Spleen (tissue), 7 donors: ENCODE measurements at regions not wholly inside any gene's neighbourhood (a gene's known extent, or its start where the extent isn't known, plus 50 kb on each side); places are given as distances from the start of the nearest gene placed in this dataset.

Experiments
- POLR2A ChIP-seq, 3 donors: fragments of 450-650 bp; IDR thresholded peaks; one replicate each; pipeline ENCODE4 v1.5.1; 2017; ENCODE audit warnings: antibody characterized with exemption in 3 of 3, mild to moderate bottlenecking in 1 of 3
- TF ChIP-seq, protein P1 (sequence below), 11 experiments: fragments of 200-600 bp in 7 of 11; fragments of 450-650 bp in 4 of 11; sonication (generic) in 4 of 11; IDR thresholded peaks in 8 of 11; conservative IDR thresholded peaks in 3 of 11; 1 replicate in 7 of 11; 2 replicates in 4 of 11; pipeline versions ENCODE4 v1.4.0 to v1.8.0; 2016 to 2021; ENCODE audit warnings: antibody characterized with exemption in 11 of 11, inconsistent platforms in 4 of 11, mild to moderate bottlenecking in 1 of 11
- donor health status: DM: no; HTN: no; CAD: no; lungs with moderate emphysema.
- donor health status: DM: no; HTN: no; CAD: no.
- donor health status: DM: no; HTN: no; CAD: no.

DNA sequence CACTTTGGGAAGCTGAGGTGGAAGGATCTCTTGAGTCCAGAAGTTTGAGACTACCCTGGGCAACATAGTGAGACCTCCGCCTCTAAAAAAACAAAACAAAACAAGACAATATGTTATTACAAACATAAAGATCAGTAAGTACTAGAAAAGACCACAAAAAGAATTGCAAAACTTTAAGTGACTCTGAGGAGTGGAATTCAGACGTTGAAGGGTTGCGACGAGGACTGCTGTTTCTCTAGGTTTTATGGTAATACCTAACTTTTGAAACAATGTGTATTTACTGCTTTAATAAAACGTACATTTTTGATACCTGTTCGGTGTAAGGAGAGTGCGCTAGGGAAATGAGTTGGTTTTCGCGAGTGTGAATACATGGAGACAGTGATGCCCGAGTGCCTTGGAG lies 250.4 kb downstream of the GATA3 start:
- no peak for TF ChIP-seq POLR2A (IDR thresholded peaks at IDR 0.05)
- TF ChIP-seq, protein P1, sequence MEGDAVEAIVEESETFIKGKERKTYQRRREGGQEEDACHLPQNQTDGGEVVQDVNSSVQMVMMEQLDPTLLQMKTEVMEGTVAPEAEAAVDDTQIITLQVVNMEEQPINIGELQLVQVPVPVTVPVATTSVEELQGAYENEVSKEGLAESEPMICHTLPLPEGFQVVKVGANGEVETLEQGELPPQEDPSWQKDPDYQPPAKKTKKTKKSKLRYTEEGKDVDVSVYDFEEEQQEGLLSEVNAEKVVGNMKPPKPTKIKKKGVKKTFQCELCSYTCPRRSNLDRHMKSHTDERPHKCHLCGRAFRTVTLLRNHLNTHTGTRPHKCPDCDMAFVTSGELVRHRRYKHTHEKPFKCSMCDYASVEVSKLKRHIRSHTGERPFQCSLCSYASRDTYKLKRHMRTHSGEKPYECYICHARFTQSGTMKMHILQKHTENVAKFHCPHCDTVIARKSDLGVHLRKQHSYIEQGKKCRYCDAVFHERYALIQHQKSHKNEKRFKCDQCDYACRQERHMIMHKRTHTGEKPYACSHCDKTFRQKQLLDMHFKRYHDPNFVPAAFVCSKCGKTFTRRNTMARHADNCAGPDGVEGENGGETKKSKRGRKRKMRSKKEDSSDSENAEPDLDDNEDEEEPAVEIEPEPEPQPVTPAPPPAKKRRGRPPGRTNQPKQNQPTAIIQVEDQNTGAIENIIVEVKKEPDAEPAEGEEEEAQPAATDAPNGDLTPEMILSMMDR (IDR thresholded peaks at IDR 0.05 in 8 of 11, conservative IDR thresholded peaks at IDR 0.05 in 3 of 11): no peak
